Breast epithelium (tissue), 4 donors: ENCODE measurements at regions not wholly inside any gene's neighbourhood (a gene's known extent, or its start where the extent isn't known, plus 50 kb on each side); places are given as distances from the start of the nearest gene placed in this dataset.

ENCODE experiments used
- DNase-seq, 2 donors: peaks; one replicate each; pipeline ENCODE4 v3.0.0-alpha.2; 2019; ENCODE audit warnings: low spot score in 2 of 2
- H3K27ac ChIP-seq, 2 donors: fragments of 200-600 bp; sonication (generic) in 1 of 2; one replicate each; pipeline ENCODE4 v1.5.1; 2016 to 2019; ENCODE audit warnings: mild to moderate bottlenecking in 1 of 2
- H3K27me3 ChIP-seq, 2 donors: fragments of 200-600 bp; sonication (generic) in 1 of 2; one replicate each; pipeline versions ENCODE4 v1.5.1 to v1.6.0; 2017 to 2019; ENCODE audit warnings: control low read depth in 1 of 2, mild to moderate bottlenecking in 1 of 2
- H3K36me3 ChIP-seq: fragments of 200-600 bp; one replicate; pipeline ENCODE4 v1.5.1; 2019
- H3K4me1 ChIP-seq, 2 donors: fragments of 200-600 bp; sonication (generic); one replicate each; pipeline ENCODE4 v1.5.1; 2016 to 2019; ENCODE audit warnings: control low read depth in 1 of 2
- H3K4me3 ChIP-seq, 3 donors: fragments of 200-600 bp; sonication (generic); 1 replicate in 2 of 3; 2 replicates in 1 of 3; pipeline ENCODE4 v1.5.1; 2016 to 2019; ENCODE audit warnings: mild to moderate bottlenecking in 3 of 3, moderate library complexity in 2 of 3
- H3K9me3 ChIP-seq, 2 donors: fragments of 200-600 bp; sonication (generic) in 1 of 2; one replicate each; pipeline ENCODE4 v1.5.1; 2016 to 2019; ENCODE audit warnings: control low read depth in 1 of 2
- POLR2A ChIP-seq: fragments of 450-650 bp; IDR thresholded peaks from one replicate; pipeline ENCODE4 v1.6.1; 2016; ENCODE audit warnings: antibody characterized with exemption, mild to moderate bottlenecking, moderate library complexity
- POLR2AphosphoS5 ChIP-seq, 3 donors: sonication (generic); formaldehyde crosslinking; IDR thresholded peaks; one replicate each; pipeline ENCODE4 v1.6.1; 2017; ENCODE audit warnings: antibody characterized with exemption in 3 of 3
- intact Hi-C: fragments of 100-400 bp; cut with DNase I; formaldehyde crosslinking; loops from one replicate; pipeline ENCODE4 v1.15.1; 2023; ENCODE audit warnings: low total_unique reads
- TF ChIP-seq, protein P1 (sequence below), 3 donors: fragments of 450-650 bp; IDR thresholded peaks; one replicate each; pipeline ENCODE4 v1.5.1; 2016 to 2017; ENCODE audit warnings: antibody characterized with exemption in 3 of 3, mild to moderate bottlenecking in 3 of 3, moderate library complexity in 3 of 3

DNA sequence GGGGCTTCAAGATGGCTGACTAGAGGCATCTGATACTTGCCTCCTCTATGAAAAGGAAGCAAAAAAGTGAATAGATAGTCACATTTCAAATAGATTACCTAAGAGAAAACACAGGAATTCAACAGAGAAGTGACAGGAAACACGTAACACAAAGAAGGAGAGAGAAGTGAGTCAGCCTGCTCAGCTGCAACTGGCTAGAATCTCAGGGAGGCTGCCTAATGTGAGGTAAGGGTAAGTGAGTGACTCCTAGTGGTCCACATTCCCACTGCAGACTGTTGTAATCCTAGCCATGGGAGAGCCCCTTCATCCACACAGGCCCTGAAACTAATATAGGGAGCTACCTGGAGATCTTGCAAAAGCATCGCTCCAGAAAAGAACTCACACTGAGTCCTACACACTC is 179.2 kb downstream of the SLC7A11 start:
- no peak overlapping the region for H3K4me3 ChIP-seq
- TF ChIP-seq, protein P1, sequence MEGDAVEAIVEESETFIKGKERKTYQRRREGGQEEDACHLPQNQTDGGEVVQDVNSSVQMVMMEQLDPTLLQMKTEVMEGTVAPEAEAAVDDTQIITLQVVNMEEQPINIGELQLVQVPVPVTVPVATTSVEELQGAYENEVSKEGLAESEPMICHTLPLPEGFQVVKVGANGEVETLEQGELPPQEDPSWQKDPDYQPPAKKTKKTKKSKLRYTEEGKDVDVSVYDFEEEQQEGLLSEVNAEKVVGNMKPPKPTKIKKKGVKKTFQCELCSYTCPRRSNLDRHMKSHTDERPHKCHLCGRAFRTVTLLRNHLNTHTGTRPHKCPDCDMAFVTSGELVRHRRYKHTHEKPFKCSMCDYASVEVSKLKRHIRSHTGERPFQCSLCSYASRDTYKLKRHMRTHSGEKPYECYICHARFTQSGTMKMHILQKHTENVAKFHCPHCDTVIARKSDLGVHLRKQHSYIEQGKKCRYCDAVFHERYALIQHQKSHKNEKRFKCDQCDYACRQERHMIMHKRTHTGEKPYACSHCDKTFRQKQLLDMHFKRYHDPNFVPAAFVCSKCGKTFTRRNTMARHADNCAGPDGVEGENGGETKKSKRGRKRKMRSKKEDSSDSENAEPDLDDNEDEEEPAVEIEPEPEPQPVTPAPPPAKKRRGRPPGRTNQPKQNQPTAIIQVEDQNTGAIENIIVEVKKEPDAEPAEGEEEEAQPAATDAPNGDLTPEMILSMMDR (IDR thresholded peaks at IDR 0.05): no peak
- TF ChIP-seq POLR2A (no peak), POLR2AphosphoS5 (IDR thresholded peaks at IDR 0.05) (no peak)
- H3K27me3 ChIP-seq: no peaks in the 10 kb centered on the region
- H3K4me1 ChIP-seq: no peaks in the 10 kb centered on the region
- no peak overlapping the region for H3K27ac ChIP-seq
- DNase-seq: no peak
- intact Hi-C loops: no loop called here
- H3K36me3 ChIP-seq: no peaks in the 10 kb centered on the region
- no peaks in the 10 kb centered on the region for H3K9me3 ChIP-seq

DNA sequence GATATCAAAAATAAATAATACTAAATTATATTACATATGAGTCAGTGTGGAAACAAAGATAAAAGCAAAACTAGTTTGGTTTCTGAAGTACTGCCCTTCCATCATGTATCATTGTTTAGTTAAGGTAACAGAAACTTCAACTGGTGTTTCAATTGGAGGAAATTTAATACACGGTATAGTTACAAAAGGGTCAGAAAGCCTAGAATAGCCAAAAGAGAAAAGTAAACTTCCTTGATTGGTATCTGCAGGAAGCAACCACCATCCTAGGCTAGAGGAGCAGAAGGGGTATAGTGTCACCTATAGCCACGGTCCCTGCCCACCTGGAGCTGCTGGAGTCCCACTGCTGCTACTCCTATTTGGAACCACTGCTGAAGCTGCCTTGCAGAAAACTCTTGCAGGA is 185.6 kb downstream of the SLC7A11 start:
- Histone ChIP-seq H3K9me3 (no peaks in the 10 kb centered on the region), H3K4me1 (no peaks in the 10 kb centered on the region), H3K4me3 (no peak overlapping the region), H3K27ac (no peak overlapping the region), H3K27me3 (no peaks in the 10 kb centered on the region), H3K36me3 (no peaks in the 10 kb centered on the region)
- no peak for TF ChIP-seq POLR2A
- TF ChIP-seq, protein P1 (IDR thresholded peaks at IDR 0.05): no peak
- intact Hi-C loops: no loop called here
- no peak for DNase-seq

DNA sequence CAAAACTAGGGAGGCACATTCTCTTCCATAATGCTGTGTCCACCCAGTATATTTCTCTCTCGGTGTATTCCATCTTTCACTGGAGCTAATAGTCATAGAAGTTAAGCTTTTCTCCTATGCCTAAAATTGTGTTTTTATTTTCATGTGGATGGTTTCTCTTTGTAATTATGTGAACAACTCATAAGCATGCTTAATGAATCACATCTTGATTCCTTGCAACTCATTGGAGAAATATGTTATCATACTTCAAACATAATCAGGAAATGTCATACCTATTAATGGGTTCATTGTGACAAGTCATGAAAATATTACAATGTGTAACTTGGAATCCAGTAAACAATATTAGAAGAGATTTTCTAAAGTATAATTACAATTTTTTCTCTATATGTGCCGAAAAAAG is 186.3 kb downstream of the SLC7A11 start:
- no peaks in the 10 kb centered on the region for H3K4me1 ChIP-seq
- H3K4me3 ChIP-seq: no peak overlapping the region
- TF ChIP-seq POLR2AphosphoS5 (IDR thresholded peaks at IDR 0.05) (no peak), POLR2A (no peak)
- TF ChIP-seq, protein P1 (IDR thresholded peaks at IDR 0.05): no peak
- no peaks in the 10 kb centered on the region for H3K27me3 ChIP-seq
- no peaks in the 10 kb centered on the region for H3K36me3 ChIP-seq
- intact Hi-C loops: no loop called here
- no peak overlapping the region for H3K27ac ChIP-seq
- no peaks in the 10 kb centered on the region for H3K9me3 ChIP-seq
- no peak for DNase-seq

DNA sequence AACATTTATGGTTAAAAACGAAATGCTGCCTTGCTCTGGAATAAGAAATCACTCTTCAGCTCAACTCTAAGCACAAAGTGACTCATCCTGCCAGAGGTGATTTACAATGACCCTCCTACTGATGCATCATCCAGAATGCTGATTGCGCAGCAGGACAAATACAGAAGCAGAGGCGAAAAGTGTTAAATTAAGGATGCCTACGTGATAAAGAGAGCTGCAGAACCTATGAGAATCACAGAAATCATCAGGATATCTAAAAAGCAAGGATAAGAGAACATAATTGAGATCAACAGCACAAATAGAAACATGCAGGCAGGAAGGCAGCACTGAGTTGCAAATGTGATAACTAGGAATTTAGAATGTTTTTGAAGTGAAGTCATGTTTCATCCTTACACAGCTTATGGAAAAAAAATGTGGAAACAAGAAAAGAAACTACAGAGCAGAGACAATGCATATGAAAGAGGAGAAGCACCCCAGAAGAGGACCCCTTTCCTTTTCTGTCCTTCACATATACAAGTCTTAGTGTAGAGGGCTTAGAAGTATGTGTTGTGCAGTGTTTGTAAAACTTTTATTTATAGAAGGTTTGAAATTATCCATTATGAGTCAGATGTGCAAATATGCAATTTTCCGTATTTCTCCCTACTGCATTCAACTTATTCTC is 188.4 kb downstream of the SLC7A11 start:
- Histone ChIP-seq H3K36me3 (no peaks in the 10 kb centered on the region), H3K27ac (peak overlapping the region in 1 of 2 donors; percentile 52), H3K27me3 (no peaks in the 10 kb centered on the region), H3K4me3 (no peak overlapping the region), H3K9me3 (no peaks in the 10 kb centered on the region), H3K4me1 (no peaks in the 10 kb centered on the region)
- intact Hi-C loops: no loop called here
- TF ChIP-seq POLR2AphosphoS5 (IDR thresholded peaks at IDR 0.05) (no peak), POLR2A (no peak)
- TF ChIP-seq, protein P1 (IDR thresholded peaks at IDR 0.05): no peak
- DNase-seq: no peak

DNA sequence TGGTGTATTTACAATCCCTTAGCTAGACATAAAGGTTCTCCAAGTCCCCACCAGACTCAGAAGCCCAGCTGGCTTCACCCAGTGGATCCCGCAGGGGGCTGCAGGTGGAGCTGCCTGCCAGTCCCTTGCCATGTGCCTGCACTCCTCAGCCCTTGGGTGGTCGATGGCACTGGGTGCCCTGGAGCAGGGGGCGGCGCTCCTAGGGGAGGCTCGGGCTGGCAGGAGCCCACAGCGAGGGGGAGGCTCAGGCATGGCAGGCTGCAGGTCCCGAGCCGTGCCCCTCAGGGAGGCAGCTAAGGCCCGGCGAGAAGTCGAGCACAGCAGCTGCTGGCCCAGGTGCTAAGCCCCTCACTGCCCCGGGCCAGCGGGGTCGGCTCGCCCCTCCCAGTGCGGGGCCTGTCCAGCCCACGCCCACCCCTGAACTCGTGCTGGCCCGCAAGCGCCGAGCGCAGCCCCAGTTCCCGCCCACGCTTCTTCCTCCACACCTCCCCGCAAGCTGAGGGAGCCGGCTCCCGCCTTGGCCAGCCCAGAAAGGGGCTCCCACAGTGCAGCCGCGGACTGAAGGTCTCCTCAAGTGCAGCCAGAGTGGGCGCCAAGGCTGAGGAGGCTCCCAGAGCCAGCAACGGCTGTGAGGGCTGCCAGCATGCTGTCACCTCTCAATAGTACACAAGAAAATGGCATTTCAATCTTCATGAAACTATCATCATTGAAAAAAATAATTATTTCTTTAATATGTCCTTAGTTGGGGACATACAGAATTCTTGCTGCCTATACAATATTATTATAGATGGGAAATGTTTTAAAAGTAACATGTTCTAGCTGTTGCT is 189.1 kb downstream of the SLC7A11 start:
- no peak for DNase-seq
- Histone ChIP-seq H3K27ac (peak overlapping the region in 1 of 2 donors; percentile 52), H3K9me3 (no peaks in the 10 kb centered on the region), H3K4me3 (peak overlapping the region in 2 of 3 donors; percentile 18 to 44), H3K27me3 (no peaks in the 10 kb centered on the region), H3K36me3 (no peaks in the 10 kb centered on the region), H3K4me1 (no peaks in the 10 kb centered on the region)
- TF ChIP-seq POLR2AphosphoS5 (IDR thresholded peaks at IDR 0.05) (no peak), POLR2A (no peak)
- TF ChIP-seq, protein P1 (IDR thresholded peaks at IDR 0.05): no peak
- intact Hi-C loops: no loop called here
